ENCODE measurements at regions not wholly inside any gene's neighbourhood (a gene's known extent, or its start where the extent isn't known, plus 50 kb on each side); places are given as distances from the start of the nearest gene placed in this dataset.
"Not testable (repeated sequence)": the region's sequence is repeated elsewhere in the genome, so short reads cannot be mapped to it uniquely, and the experiment has no call there.

- DNase-seq (ENCODE audit: low spot score): peak; percentile 42
Measured at GRCh38 chr4:154982187-154983047, 201.3 kb downstream of the RBM46 start.

- no peak for DNase-seq (ENCODE audit: low spot score)
Measured at GRCh38 chr4:154983714-154984113, 202.6 kb downstream of the RBM46 start.

- no peak for DNase-seq (ENCODE audit: low spot score)
Measured at GRCh38 chr4:154984148-154984547, 203.1 kb downstream of the RBM46 start.

DNA sequence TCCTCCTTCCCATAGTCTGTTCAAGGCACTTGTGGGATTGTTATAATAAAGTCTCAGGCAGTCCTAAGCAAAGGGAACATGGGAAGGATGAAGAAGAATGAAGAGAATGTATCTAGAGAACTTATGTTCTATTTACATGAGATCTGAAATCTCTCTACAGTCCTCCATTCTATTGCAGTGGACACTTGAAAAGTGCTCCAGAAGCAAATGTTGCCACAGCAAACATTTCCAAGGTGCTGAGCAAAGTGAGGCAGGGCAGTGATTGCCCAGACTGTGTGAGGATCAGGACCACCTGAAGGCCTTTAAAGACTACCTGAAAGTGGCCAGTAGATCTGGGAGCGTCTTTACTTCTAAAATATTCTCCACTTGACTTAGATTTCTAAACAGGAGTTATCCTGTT is 203.5 kb downstream of the RBM46 start:
- DNase-seq (ENCODE audit: low spot score): no peak

- no peak for DNase-seq (ENCODE audit: low spot score)
Measured at GRCh38 chr4:154985673-154986072, 204.6 kb downstream of the RBM46 start.

DNA sequence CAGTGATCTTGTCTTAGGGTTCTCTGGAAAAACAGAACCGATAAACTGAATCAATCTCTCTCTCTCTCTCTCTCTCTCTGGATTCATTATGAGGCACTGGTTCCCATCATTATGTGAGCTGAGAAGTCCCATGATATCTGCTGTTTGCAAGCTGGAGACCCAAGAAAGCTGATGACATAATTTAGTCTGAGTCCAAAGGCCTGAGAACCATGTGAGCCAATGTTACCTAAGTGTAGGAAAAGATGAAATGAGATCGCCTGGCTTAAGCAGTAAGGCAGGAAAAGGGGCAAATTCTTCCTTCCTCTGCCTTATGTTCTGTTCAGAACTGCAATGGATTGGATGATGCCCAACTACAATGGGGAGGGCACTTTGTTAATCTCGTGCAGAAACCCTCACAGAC is 207.4 kb downstream of the RBM46 start:
- DNase-seq (ENCODE audit: low spot score): no peak

GRCh38 chr4:154989511-154989910 is 208.4 kb downstream of the RBM46 start:
- DNase-seq (ENCODE audit: low spot score): no peak

DNA sequence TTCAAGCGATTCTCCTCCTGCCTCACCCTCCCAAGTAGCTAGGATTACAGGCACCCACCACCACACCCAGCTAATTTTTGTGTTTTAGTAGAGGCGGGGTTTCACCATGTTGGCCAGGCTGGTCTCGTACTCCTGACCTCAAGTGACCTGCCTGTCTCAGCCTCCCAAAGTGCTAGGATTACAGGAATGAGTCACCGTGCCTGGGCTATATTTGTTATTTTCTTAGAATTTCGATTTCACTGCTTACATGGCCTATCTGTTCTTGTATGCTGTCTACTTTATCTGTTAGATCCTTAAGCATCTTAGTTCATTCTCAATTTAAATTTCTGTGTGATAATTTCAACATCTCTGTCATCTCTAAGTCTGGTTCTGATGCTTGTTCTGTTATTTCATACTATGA is 210.6 kb upstream of the NPY2R start:
- DNase-seq (ENCODE audit: low spot score): not testable (repeated sequence)

GRCh38 chr4:154998284-154998683 is 210.2 kb upstream of the NPY2R start:
- no peak for DNase-seq (ENCODE audit: low spot score)

DNA sequence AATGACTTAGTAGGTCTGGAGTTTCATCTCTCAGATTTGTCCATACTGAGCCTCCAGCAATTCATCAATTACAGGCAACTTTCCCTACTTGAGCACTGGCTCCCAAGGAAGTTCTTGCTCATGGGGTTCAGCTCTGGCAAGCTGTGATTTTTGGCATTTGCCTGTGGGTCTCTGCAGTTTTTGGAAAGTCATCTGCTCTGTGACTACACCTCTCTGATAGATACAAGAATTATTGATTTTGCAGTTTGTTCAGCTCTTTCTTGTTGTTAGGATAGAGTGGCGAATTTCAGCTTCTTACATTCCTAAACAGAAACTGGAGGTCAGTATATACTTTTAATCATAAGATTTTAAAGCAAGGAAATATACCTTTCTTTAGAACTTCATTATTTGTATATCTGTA is 209.7 kb upstream of the NPY2R start:
- no peak for DNase-seq (ENCODE audit: low spot score)

GRCh38 chr4:154999950-155000578 is 208.4 kb upstream of the NPY2R start:
- DNase-seq (ENCODE audit: low spot score): no peak

- DNase-seq (ENCODE audit: low spot score): no peak
Measured at GRCh38 chr4:155001251-155001650, 207.2 kb upstream of the NPY2R start.

DNA sequence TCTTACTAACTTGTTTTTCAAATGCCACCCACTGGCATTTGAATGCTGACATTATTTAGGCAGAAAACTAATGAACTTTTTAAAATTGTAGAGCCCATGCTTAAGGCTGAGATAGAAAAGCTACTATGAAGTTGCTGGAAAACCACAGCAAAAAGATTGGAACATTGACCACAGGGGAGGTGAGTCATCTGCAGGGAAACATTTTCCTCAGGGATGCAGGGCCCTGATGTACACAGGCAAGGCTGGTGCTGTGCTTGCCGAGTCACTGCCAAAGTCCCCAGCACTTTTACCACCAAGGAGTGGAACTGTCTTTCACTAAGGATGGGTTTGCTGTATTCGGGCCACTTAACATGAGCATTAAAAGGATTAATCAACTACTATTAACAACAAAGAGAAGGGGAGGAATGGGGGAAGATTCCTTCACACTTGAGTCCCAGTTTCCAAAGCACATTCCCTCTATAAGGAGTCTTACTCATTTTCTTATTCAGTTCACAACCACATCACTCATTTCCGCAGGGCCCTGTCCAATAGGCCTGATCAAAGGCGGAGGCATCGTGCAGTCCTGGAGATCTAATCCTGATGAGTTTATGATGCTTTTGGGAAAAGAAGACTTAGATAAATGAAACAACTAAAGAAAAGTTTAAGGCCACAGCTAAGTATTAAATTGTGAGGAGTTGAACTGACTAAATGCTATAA is 202.9 kb upstream of the NPY2R start:
- no peak for DNase-seq (ENCODE audit: low spot score)

GRCh38 chr4:155007660-155008176 is 200.7 kb upstream of the NPY2R start:
- no peak for DNase-seq (ENCODE audit: low spot score)

GRCh38 chr4:155008389-155008788 is 200.0 kb upstream of the NPY2R start:
- DNase-seq (ENCODE audit: low spot score): no peak

DNA sequence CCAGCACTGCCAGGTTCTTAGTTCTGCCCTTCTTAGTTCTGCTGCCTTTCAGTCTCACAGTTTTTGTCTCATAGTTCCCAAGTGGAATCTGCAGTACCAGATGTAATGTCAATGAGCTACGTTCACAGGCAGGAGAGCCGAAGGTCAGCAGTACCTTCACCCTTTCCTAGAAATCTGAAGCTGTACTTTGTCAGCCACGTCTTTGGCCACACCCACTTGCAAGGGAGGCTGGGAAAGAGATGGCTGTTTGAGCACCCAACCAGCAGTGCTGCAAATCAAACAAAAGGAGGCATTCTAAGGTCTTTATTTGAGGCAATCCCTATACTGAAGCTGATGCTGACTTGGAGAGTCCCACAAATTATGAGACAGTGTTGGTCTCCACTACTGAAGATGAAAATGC is 199.1 kb upstream of the NPY2R start:
- no peak for DNase-seq (ENCODE audit: low spot score)

DNA sequence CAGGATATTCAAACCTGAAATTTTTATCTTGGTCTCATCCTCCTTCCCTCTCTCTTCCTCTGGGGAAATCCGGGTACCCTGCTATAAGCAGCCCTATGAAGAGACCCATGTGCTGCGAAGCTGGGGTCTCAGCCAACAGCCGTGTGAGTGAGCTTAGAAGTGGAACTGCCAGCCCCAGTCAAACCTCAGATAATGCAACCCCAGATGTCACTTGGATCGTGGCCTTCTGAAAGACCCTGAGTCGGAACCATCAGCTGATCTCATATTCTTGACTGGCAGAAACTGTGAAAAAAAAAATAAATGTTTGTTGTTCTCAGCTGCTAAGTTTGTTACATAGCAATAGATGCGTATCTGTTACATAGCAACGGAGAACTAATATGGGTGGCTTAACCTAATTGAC is 198.1 kb upstream of the NPY2R start:
- DNase-seq (ENCODE audit: low spot score): no peak

DNA sequence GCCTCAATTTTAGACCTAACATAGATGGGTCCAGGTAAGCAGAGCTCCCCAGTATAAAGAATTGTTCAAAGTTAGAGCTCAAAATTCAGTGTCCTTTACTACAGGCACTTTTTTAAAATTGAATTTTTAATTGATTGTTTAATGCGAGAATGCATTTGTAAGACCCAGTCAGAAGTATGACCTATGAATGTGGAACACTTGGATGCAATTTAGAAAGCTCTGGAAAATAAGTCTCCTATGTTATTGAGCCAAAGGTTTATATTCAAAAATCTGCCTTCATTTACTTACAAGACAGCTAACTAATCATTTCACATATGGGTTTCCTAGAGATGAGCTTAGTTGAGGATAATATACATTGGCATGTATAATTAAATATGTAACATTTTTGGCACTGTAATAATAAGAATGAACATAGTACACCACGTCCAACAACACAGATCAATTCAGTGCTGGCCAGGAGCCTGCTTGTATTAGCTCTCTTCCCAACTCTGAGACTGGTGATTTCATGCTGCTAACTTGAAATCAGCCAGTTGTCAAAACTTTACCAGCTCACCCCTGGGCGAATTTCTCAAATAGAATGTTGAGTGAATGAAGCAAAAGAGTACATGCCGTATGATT is 197.2 kb upstream of the NPY2R start:
- no peak for DNase-seq (ENCODE audit: low spot score)

DNA sequence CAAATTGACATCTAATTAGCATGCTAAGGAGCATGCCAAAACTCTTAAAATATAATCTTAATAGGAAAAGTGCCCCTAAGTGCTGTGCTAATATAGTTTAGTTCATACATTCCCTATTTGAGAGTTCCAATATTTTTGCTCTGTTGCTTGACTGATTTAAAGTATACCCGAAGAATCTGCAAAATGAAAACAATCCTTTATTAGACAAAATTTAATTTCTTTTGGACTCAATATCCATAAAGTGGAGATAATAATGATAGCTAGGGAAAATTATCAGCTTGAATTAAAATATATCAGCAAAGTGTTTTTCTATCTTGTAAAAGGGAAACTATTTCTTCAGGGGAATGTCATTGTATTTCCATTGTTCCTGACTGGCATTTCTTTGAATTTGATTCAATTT is 196.0 kb upstream of the NPY2R start:
- DNase-seq (ENCODE audit: low spot score): no peak

DNA sequence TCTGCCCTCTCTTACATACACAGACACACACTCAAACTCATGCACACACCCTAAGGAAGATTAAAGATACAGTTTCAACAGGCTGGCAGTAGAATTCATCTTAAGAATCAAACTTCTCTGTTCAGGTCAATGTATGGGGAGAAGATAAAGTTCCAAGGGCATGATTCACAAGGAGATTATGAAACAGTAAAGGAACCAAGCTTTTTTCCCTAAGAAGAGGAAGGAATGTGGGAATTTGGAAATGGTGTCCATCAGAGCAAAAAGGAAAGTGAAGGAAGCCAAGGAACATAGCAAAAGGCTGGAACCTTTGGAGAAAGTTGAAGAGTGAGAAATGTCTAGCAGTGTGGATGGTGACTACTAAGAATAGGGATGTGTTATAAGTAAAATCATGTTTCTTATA is 191.0 kb upstream of the NPY2R start:
- no peak for DNase-seq (ENCODE audit: low spot score)

DNA sequence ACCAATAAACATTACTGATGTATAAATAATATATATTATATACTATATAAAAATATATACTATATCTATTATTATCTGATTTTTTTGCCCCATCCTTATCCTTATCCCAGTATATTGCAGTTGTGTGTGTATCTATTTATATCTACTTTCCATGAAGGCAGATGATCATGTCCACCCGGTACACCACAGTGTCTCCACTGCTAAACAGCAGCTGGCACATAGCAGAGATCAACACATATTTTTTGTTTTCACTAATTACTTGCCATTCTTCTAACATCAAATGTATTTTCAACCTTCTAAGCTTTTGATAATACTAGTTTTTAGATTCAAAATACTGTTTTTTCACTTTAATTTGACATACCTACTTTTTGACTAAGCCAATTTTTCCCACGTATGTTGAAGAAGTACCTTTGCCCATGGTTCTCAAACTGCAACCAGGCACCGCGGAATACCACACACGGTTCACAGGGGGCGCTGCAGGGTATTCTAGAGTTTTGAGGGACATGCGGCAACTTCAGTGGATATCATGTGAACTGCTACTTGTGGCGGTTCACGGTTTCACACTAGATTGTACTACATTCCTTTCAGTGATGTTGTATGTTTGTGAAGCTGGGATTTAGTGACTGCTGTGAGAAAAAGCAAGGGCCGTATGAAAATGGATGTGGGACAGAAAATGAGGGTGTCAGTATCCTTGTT is 182.5 kb upstream of the NPY2R start:
- peak; percentile 13 for DNase-seq (ENCODE audit: low spot score)

- DNase-seq (ENCODE audit: low spot score): no peak
Measured at GRCh38 chr4:155026715-155027114, 181.7 kb upstream of the NPY2R start.

All from activated CD4-positive, alpha-beta T cell treated with anti-CD3 and anti-CD28 coated beads, Interleukin-2, Interleukin-4, amounts not matched to agents 100 ng/mL and 50 ng/mL, durations not matched to agents 16 hours and 8 hours (primary cell).